ENCODE measurements at regions not wholly inside any gene's neighbourhood (a gene's known extent, or its start where the extent isn't known, plus 50 kb on each side); places are given as distances from the start of the nearest gene placed in this dataset.

DNA sequence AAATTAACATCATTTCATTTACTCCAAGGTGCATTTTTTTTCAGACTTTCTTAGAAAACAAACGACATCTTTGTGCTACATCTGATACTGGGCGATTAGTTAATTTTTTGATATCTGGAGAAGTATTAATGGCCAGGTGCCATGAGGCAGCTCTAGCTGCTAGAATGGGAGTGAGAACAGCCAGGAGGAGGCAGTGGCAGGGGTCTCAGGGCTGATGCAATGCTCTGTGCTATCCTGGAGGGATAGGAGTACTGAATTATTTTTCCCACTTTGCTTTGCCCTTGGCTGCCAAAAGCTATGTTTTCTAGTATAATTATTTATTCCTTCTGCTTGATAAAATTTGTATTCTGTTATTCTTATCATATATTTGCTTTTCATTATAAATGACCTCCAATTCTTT is 133.6 kb upstream of the NOX3 start:
- Mint-ChIP-seq H3K36me3 (ENCODE audit: low read depth) (no peaks in the 10 kb centered on the region), H3K9me3 (peaks cover 5% of the 10 kb centered on the region), H3K27me3 (ENCODE audit: low read depth) (no peaks in the 10 kb centered on the region), H3K4me1 (no peaks in the 10 kb centered on the region), H3K27ac (no peak overlapping the region), H3K4me3 (no peak overlapping the region)
- TF ChIP-seq, protein P1, sequence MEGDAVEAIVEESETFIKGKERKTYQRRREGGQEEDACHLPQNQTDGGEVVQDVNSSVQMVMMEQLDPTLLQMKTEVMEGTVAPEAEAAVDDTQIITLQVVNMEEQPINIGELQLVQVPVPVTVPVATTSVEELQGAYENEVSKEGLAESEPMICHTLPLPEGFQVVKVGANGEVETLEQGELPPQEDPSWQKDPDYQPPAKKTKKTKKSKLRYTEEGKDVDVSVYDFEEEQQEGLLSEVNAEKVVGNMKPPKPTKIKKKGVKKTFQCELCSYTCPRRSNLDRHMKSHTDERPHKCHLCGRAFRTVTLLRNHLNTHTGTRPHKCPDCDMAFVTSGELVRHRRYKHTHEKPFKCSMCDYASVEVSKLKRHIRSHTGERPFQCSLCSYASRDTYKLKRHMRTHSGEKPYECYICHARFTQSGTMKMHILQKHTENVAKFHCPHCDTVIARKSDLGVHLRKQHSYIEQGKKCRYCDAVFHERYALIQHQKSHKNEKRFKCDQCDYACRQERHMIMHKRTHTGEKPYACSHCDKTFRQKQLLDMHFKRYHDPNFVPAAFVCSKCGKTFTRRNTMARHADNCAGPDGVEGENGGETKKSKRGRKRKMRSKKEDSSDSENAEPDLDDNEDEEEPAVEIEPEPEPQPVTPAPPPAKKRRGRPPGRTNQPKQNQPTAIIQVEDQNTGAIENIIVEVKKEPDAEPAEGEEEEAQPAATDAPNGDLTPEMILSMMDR (IDR thresholded peaks at IDR 0.05; ENCODE audit: unreplicated experiment in 3 of 3), result no peak

DNA sequence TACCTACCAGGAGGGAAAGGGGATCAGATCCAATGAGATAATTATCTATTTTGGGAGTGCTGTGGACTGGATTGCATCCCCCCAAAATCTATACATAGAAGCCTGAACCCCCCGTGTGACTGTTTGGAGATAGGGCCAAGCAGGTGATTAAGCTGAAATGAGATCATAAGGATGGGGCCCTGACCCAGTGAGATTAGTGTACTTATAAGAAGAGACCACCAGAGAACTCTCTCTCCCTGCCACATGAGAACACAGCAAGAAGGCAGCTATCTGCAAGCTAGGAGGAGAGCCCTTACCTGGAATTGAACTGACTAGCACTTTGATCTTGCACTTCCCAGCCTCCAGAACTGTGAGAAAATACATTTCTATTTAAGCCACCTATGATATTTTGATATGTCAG is 132.2 kb upstream of the NOX3 start:
- H3K9me3 Mint-ChIP-seq, result peaks cover under 1% of the 10 kb centered on the region
- TF ChIP-seq, protein P1 (IDR thresholded peaks at IDR 0.05; ENCODE audit: unreplicated experiment in 3 of 3), result no peak
- no peak overlapping the region for H3K4me3 Mint-ChIP-seq
- H3K4me1 Mint-ChIP-seq, result no peaks in the 10 kb centered on the region
- no peaks in the 10 kb centered on the region for H3K36me3 Mint-ChIP-seq (ENCODE audit: low read depth)
- H3K27me3 Mint-ChIP-seq (ENCODE audit: low read depth), result no peaks in the 10 kb centered on the region
- no peak overlapping the region for H3K27ac Mint-ChIP-seq

DNA sequence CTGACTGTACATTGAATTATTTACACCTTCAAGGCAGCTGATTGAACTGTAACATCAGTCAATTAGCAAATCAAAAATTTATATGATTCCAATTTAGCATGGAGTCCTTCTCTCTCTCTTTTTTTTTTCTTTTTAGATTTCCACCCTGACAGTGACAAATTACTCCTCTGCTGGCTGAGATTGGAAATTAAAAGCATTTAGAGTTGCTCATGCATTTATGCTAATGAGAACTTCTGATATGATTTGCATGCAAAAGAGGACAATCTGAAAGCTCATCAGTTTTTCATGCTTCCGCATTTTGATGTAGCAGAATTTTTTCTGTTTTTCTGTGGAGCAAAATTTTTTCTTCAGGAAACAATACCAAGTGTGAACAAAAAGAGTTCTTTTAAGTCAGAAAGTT is 130.5 kb upstream of the NOX3 start:
- H3K4me3 Mint-ChIP-seq, result no peak overlapping the region
- TF ChIP-seq, protein P1 (IDR thresholded peaks at IDR 0.05; ENCODE audit: unreplicated experiment in 3 of 3), result no peak
- no peak overlapping the region for H3K27ac Mint-ChIP-seq
- no peaks in the 10 kb centered on the region for H3K27me3 Mint-ChIP-seq (ENCODE audit: low read depth)
- H3K9me3 Mint-ChIP-seq, result no peaks in the 10 kb centered on the region
- H3K4me1 Mint-ChIP-seq, result no peaks in the 10 kb centered on the region
- H3K36me3 Mint-ChIP-seq (ENCODE audit: low read depth), result no peaks in the 10 kb centered on the region

DNA sequence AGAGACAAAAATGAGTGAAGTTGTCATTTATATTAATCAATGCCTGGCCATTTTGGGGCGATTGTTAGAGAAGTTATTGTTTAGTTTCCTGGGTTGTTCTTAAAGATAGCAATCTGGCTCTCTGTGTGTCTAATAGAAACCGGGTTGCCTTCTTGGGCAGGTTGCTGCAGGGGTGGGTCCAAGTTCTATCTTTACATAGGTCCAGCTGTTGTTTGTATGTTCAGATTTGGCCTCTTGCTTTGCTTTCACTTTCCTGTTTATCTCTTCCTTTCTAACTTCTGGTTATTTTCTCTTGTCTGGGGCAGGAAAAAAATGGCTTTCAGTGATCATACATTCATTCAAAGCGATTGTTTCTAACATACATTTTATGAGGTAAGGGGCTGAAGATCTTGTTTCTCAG is 128.4 kb upstream of the NOX3 start:
- Mint-ChIP-seq H3K36me3 (ENCODE audit: low read depth) (no peaks in the 10 kb centered on the region), H3K27ac (no peak overlapping the region), H3K4me3 (no peak overlapping the region), H3K4me1 (no peaks in the 10 kb centered on the region), H3K9me3 (no peaks in the 10 kb centered on the region), H3K27me3 (ENCODE audit: low read depth) (no peaks in the 10 kb centered on the region)
- TF ChIP-seq, protein P1 (IDR thresholded peaks at IDR 0.05; ENCODE audit: unreplicated experiment in 3 of 3), result no peak

DNA sequence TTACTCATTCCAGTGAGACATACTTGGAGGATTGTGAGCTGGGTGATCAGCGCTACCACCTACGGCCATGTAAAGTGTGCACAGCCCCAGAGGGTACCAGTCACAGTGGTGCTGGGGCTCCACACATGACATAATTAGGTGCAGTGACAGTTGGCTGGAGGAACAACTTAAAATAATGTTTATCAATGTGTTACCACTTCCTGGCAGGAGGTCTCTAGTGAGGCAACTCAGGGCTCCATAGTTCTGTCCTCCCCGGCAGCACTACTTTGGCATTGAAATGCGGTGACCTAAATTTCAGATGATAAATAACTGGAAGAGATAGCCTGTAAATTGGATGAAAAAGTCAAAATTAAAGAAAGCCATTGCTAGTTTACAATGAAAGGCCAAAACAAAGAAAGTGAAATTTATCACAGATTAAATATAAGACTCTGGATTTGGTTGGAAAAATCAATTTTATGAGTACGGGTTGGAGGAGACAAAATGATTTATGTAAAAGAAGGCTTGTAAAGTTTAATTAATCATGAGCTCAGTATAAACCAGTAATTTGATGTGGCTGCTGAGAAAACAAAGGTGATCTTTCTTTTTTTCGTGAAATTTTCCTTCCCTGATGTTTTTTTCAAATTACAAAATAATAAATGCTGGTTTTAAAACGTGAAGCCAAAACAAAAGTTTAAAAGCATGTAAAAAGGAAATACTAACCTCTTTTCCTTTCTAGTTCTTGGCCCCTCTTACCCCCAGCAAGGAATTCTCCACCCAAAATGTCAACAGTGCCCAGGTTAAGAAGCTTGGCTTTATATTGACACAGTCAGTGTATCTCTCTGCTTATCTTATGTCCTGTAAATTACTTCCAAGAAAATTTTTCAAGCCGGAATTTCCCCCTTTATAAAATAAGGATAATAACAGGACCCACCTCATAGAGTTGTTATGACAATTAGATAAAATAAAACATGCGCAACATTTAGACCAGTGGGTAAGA is 126.7 kb upstream of the NOX3 start:
- Mint-ChIP-seq H3K36me3 (ENCODE audit: low read depth) (no peaks in the 10 kb centered on the region), H3K4me3 (no peak overlapping the region), H3K9me3 (no peaks in the 10 kb centered on the region), H3K27ac (no peak overlapping the region), H3K4me1 (no peaks in the 10 kb centered on the region), H3K27me3 (ENCODE audit: low read depth) (no peaks in the 10 kb centered on the region)
- TF ChIP-seq, protein P1 (IDR thresholded peaks at IDR 0.05; ENCODE audit: unreplicated experiment in 3 of 3), result no peak

DNA sequence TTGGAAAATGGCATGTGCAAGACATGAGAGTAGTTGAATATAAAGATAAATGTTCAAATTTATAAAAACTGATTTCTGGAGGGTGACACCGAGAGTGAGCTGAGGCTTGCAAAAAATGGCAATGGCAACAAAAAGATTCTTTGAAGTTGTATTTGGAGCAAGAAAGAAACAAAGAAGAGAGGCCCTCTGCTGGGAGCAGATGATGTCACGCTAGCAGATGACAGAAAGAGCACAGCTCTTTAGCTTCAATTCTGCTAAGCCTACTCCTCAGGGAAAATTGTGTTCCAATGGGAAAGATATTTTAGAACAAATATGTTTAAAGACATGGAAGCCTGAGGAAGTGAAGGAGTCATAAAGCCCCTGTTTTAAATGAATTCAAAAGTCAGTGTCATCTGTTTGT is 125.3 kb upstream of the NOX3 start:
- no peaks in the 10 kb centered on the region for H3K36me3 Mint-ChIP-seq (ENCODE audit: low read depth)
- H3K4me1 Mint-ChIP-seq, result no peaks in the 10 kb centered on the region
- H3K27me3 Mint-ChIP-seq (ENCODE audit: low read depth), result no peaks in the 10 kb centered on the region
- H3K9me3 Mint-ChIP-seq, result no peaks in the 10 kb centered on the region
- no peak overlapping the region for H3K27ac Mint-ChIP-seq
- no peak overlapping the region for H3K4me3 Mint-ChIP-seq
- TF ChIP-seq, protein P1 (IDR thresholded peaks at IDR 0.05; ENCODE audit: unreplicated experiment in 3 of 3), result peak in 1 of 3 experiments; percentile 8
